ENCODE measurements at regions not wholly inside any gene's neighbourhood (a gene's known extent, or its start where the extent isn't known, plus 50 kb on each side); places are given as distances from the start of the nearest gene placed in this dataset.
"Not testable (repeated sequence)": the region's sequence is repeated elsewhere in the genome, so short reads cannot be mapped to it uniquely, and the experiment has no call there.

DNA sequence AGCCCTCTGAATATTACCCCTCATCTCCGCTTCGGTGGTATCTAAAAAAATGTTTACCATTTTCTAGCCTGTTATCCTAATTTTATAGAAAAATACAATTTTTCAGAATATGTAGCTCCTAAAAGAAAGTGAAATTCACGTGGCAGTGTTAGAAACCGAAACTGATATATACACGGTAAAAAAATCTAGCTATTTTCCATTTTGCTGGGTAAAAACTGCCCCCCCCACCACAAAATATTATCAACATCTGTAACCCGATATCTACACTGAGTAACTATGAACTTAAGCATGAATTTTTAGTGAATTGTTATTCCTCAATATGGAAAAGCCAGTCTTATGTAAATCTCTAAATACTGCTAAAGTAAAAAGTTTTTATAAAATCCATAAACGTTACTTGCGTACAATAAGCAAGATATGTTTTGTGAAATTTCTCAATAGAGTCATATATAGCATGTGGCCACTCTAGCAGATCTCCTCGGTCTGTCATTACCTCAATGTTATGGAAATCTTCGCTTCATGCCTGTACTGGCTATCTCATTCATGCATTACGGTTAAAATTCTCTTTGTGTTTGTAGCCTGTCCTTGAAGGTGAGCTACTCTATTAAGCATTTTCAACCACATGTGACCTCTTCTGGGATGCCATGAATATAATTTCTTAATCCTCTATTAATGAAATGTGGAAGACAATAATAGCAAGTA is 524.2 kb downstream of the TRIB2 start:
- no peak for DNase-seq

DNA sequence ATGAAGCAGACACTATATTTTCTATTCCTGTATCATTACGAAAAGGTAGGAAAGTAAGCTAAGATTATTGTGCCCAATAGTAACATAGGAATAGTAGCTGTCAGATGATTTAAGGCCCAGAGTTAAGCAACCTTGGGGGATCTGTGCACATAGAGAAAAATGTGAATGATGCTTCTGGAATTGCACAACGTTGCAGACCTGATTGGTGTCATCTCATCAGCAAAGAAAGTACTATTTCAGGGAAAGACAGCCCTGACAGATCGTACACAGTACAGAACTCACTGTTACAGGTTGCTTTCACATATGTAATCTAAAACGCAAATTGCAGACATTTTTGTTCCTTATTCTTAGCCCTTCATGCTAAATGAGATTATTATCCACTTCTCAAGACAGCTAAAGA is 535.9 kb downstream of the TRIB2 start:
- no peak for DNase-seq

DNA sequence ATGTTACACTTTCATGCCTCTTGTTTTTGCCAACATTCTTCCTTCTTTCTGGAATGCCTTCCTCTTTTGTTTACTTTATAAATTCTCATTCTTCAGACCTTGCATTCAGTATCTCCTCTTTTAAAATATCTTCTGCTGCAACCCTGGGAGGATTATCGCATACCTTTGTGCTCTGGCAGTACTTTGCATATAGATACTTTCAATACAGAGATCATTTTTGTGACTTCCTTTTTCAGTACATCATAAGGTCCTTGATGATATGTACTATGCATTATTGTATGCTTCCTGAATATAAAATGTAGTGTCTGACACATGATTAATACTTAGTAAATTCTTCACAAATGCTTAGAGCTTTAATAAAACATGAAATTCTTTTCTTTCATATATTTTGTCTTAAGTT is 538.7 kb downstream of the TRIB2 start:
- no peak for DNase-seq

DNA sequence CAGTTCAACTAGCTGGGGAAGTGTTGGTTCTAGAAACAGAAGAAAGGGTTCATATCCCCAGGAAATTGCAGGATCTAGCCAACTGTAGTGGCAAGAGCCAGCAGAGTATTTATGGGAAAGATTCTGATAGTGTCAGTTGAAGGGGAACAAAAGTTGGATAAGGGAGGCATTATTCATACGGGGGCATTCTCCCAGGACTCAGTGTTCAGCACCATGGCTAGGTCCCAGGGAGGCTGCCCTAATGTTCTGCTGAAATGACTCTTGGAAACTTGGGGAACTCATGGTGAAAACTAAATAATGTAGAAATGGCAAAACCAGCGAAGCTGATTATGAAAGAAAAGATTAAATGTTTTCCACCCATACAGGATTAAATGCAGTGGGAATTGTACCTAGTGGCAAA is 543.7 kb downstream of the TRIB2 start:
- DNase-seq, result no peak

DNA sequence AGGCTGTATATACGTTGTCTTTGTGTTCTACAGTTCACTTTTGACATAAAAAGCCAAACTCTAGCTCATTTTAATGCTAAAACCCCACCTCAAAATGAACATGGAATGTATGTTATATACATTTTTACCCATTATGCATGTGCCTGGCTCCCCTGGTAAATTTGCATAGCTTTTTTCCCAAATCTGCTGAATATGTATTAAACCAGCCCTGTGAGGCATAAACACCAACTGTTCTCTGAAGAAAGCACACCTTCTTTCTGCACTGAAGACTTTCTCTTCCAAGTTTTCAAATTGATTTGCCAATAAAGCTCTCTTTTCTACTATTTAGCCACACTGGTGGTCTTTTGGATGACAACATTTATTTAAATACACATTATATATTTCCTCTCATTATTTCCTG is 549.4 kb downstream of the TRIB2 start:
- DNase-seq, result no peak

DNA sequence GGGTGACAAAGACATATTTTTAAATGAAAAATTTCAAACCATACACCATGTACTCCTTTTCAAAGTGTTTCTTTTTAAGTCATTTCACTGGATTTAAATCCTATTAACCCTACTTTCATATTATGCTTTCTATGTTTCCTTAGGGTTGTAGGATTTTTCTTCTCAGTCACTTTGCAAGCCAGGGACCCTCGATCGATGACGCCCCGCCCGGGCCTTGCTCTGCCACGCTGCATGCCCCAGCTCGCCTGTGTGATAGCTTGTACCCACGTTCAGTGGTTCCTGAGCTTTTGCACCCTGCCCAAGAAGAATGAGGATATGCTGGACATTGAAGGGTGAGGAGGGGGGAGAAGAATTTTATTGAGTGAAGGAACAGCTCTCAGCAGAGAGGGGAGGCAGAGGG is 568.0 kb downstream of the TRIB2 start:
- DNase-seq, result no peak

DNA sequence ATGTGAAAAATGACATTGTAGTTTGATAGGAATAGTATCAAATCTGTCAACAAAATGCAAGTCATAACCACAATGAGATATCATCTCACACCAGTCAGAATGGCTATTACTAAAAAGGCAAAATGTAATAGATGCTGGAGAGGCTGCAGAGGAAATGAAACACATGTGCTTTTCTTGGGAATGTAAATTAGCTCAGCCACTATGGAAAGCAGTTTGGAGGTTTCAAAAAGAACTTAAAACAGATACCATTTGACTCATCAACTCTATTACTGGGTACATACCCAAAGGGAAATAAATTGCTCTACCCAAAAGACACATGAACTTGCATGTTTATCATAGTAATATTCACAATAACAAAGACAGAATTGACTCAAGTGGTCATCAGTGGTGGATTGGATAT is 572.6 kb downstream of the TRIB2 start:
- no peak for DNase-seq

DNA sequence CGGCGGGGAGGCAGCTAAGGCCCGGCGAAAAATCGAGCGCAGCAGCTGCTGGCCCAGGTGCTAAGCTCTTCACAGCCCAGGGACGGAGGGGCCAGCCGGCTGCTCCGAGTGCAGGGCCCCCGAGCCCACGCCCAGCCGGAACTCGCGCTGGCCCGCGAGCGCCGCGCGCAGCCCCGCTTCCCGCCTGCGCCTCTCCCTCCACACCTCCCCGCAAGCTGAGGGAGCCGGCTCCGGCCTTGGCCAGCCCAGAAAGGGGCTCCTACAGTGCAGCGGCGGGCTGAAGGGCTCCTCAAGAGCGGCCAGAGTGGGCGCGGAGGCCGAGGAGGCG is 591.7 kb downstream of the TRIB2 start:
- DNase-seq, result not testable (repeated sequence)

DNA sequence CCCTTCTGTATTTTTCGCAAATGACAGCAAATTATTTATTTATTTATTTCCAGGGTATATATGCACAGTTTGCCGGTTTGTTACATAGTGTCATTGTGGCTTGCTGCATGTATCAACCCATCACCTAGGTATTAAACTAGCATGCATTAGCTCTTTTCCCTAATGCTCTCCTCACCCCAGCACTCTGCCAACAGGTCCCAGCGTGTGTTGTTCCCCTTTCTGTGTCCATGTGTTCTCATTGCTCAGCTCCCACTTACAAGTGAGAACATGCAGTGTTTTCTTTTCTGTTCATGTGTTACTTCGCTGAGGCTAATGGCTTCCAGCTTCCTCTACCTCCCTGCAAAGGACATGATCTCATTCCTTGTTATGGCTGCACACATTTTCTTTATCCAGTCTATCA is 592.3 kb downstream of the TRIB2 start:
- DNase-seq, result no peak

DNA sequence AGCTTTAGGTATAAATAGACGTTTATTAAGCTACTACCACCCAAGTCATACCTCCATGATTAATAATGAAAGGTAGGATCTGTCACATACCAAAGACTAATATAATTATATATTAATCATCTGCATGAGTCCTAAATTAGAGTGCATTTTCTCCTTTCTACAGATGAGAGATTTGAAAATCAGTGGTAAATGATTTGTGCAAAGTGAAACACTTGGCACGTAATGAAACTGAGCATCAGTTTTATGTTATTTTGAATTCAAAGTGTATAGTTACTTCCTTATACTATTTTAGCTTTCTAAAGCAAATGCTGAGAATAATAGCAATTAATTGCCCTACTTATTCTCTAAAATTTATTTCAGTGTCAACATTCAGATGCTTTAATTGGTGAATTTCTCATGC is 615.3 kb downstream of the TRIB2 start:
- no peak for DNase-seq

DNA sequence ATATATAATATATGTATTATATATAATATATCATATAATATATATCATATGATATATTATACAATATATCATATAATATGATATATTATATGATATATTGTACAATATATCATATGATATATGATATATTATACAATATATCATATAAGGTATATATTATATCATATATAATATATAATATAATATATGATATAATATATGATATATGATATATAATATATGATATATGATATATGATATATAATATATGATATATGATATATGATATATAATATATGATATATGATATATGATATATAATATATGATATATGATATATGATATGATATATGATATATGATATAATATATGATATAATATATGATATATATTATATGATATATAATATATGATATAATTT is 617.3 kb downstream of the TRIB2 start:
- not testable (repeated sequence) for DNase-seq

DNA sequence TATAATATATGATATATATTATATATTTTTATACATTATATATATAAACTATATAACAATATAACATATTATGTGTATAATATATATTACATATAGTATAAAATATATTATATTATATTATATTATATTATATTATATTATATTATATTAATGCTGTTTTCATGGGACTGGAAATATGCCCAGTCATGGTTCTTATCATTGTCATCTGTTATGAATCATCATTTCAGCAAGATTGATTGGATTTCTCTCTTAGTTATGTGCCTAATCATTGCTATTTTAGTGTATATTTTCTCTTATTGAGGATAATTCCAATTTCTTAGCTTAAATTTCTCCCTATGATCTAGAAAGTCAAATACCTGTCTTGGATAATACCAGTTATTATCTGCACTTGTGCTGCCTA is 617.8 kb downstream of the TRIB2 start:
- DNase-seq, result no peak

DNA sequence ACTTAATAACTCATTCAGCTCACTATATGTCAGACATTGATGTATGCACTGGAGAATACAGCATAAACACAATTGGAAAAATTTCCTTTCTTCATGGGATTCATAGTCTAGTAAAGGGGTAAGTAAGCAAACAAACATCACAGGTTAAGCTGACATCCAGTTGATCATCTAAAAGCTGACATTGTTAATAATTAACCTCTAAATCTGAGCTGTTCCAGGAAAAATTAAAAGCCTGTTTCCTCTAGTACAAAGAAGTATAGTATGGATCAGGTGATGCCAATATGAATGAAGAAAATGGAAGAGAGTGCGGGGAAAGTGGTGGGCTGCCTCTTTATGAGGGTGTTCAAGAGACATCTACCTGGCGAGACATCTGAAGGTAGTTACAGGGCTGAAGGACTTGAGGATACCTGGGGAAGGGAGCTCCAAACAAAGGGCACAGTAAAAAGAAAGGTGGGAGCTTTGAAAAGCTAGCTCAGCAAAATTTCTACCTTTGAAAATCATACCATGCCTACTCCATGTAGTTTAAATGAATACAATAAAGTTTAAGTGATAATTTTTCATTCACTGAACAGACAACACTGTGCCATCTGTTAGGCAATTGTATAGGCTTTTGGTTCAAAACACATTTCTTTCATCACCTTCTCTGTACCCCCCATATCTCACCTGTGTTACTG is 619.3 kb downstream of the TRIB2 start:
- no peak for DNase-seq

DNA sequence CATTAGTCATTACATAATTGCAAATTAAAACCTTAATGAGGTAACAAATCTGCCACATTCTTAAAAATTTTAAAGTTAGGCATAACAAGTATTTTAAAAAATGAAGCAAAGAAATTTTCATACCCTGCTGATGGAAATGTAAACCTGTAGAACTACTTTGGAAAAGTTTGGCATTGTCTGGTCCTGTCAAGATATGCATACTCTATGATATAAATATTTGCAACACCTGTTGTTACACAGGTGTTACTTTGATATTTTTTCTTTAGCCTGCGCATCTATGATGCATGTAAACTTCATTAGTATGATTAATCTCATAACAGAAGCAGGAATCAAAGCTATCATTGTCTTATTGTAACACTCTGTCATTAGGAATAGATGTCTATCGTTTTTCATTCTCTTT is 634.3 kb downstream of the TRIB2 start:
- no peak for DNase-seq

DNA sequence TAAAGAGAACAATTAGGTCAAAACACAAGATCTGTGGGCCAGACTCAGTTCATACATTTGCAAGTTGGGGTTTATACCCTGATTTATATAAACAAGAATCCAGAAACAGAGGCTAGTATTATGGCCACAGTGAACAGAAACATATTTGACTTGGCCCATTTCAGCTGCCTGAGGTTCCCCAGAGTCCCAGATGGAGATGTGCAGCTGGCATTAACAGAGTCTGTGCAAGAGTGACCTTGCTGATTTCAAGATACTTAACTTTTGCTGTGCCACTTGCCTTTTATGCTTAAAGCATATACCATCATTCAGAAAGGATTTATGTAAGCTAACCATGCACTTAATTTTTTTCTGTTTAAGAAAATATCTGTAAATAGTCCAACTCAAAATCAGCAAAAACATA is 636.3 kb downstream of the TRIB2 start:
- no peak for DNase-seq

DNA sequence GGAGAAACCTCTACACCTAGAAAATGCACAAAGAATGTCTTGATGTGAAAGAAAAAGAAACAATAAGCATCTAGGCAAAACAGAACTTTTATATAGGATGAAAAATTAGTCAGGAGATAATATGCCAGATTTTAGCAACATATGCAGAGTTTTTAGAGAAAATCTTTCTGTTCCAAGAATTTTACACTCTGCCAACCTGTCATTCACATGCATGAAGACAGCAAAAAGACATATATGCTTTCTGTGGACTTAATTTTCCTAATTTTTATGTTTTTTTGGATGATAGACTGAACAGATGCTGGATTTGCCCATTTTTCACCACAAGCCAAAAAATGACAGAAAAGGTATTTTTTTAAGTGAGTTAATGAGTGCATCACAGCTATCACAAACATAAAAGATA is 637.3 kb downstream of the TRIB2 start:
- DNase-seq, result no peak

DNA sequence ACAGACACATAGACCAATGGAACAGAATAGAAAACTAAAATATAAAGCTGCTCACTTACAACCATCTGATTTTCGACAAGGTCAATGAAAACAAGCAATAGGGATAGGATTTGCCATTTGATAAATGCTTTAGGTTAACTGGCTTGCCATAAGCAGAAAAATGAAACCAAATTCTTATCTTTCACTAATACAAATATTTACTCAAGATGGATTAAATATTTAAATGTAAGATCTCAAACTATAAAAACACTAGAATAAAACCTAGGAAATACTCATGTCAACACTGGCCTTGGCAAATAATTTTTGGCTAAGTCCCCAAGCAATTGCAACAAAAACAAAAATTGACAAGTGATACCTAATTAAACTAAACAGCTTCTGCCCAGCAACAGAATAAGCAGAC is 665.2 kb downstream of the TRIB2 start:
- not testable (repeated sequence) for DNase-seq

DNA sequence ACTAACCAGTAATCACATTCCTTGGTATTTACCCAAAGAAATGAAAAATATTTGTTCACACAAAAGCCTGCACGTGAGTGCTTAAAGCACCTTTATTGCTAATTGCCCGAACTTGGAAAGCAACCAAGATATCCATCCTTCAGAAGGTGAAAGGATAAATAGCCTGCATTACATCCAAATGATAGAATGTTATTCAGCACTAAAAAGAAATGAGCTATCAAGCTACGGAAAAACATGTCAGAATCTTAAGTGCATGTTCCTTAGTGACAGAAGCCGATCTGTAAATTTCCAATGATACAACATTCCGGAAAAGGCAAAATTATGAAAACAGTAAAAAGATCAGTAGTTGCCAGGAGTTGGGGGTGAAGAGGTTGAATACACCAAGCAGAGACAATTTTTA is 672.4 kb downstream of the TRIB2 start:
- DNase-seq, result not testable (repeated sequence)

DNA sequence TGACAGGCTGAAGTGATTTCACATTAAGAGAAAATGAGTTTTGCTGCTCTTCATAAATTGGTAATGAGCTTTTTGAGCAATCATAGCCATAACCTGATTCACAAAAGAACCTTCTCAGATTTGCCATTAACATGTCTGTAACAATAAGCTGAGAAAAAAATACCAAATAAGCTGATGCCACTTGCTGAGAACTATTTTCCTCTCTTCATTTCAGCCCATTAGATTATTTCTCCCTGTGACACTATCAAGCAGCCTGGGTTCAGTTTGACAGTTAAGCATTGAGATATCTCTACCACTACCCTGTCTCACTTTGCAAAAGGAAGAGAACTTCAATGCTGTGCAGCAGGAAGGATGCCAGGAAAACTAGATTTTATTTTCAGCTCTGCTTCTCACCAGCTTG is 673.9 kb downstream of the TRIB2 start:
- no peak for DNase-seq

DNA sequence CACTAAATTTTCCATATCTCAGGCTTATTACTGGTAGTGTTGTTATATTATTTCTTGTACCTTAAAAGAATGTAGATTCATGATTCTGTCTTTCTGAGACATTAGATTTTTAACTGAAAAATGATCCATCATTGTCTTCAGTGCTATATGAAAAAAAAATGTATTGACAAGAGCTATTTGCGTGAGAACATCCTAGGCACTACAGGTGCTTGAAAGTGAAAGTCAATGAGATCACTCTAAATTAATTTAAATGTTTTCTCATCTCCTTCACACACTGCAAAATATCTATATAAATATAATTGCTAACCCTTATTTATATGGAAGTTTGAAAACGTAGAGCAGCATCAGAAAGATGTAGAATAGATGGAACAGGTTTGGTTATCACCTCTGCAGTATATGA is 684.6 kb downstream of the TRIB2 start:
- no peak for DNase-seq

DNA sequence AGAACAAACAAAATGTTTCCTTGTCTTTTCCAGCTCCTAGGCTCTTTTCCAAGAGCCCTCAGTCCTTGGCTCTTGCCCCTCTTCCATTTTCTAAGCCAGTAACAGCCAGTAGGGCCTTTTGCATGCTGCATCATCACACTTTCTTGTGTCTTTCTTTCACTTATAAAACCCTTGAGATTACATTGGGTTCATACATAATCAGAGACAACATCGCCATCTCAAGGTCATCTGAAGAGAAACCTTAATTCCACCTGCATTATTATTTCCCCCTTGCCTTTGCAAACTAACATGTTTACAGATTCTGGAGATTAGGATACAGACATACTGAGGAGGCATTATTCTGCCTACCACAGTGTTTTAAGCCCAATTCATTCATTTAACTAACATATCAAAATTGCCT is 697.3 kb downstream of the TRIB2 start:
- DNase-seq, result no peak

DNA sequence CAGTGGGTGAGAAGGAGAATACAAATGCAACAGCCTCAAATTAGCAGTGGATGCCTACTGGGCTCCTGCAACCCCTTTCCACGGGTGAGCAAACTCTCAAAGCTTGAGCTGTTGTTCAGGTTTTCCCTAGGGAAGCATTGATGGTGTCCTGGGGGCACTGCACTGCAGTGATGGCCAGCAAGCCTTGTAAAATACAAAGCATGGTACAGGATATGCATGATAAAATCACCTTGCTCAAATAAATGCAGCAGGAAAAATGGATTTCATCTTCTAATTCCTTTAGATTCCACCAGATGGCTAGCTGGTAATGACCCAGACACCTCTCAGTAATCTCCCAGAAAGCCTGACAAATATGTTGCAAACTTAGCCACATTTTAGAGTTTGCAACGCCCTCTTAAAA is 698.2 kb downstream of the TRIB2 start:
- DNase-seq, result no peak

DNA sequence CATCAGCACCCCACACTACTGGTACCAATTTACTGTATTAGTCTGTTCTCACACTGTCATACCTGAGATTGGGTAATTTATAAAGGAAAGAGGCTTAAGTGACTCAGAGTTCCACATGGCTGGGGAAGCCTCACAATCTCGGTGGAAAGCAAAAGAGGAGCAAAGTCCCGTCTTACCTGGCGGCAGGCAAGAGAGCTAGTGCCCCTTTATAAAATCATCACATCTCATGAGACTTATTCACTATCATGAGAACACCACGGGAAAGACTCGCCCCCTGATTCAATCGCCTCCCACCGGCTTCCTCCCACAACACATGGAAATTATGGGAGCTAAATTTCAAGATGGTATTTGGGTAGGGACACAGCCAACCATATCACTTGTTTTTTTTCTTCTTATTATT is 717.2 kb downstream of the TRIB2 start:
- no peak for DNase-seq

DNA sequence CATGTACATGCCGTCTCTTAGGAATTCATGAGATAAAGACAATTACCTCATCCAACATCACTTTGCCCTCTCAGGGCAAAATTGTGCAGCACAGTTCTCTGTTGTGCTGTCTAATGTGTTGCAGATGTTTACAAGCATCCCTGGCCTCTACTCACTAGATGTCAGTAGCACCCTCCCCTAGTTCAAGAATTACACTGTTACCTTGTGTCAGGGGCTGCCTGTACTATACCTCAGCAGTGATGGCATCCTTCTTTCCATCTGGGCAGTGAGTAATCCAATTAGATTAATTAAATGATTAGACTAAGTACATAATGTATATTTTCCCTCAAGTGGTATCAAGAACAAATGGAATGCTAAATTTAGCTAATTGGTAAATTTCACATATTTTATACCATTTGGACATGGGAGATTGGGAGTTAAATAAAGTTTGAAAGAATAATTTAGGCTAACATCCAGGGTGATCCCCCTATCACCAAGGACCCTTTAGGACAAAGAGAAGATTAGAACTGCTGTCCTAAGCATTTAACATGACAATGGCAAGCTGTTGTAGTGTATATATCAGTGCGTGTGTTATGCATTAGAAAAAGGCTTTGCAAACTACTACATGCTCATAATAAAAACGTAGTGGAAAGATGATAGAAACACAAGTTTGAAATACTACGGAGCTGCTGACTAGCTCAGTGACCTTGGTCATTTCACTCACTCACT is 727.0 kb downstream of the TRIB2 start:
- DNase-seq, result not testable (repeated sequence)

DNA sequence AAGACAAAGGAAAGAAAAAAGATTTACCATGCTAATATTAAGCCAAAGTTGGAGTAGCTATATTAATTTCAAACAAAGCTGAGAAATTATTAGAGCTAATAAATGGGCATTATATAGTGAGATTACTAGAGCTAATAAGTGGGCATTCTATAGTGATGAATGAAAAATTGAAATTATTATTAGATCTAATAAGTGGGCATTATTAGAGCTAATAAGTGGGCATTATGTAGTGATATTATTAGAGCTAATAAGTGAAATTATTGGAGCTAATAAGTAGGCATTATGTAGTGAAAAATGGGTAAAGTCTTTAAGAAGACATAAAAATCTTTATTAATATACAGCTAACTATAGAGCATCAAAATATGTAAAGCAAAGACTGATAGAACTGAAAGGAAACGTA is 745.7 kb downstream of the TRIB2 start:
- DNase-seq, result no peak

Data from stimulated activated CD4-positive, alpha-beta T cell treated with anti-CD3 and anti-CD28 coated beads, Interleukin-4, amount 100 ng/mL, for 24 hours (primary cell).